ENCODE measurements at regions not wholly inside any gene's neighbourhood (a gene's known extent, or its start where the extent isn't known, plus 50 kb on each side); places are given as distances from the start of the nearest gene placed in this dataset.

GRCh38 chr1:71232166-71232763 lies 151.4 kb upstream of the ZRANB2 start:
- no peak for DNase-seq
- TF ChIP-seq POLR2A (IDR thresholded peaks at IDR 0.05; ENCODE audit: low read length), result no peak
- no peak for TF ChIP-seq GATA1 (IDR thresholded peaks at IDR 0.05; ENCODE audit: low read depth, low read length)

GRCh38 chr1:71231751-71232150 lies 150.9 kb upstream of the ZRANB2 start:
- TF ChIP-seq POLR2A (IDR thresholded peaks at IDR 0.05; ENCODE audit: low read length) (no peak), GATA1 (IDR thresholded peaks at IDR 0.05; ENCODE audit: low read depth, low read length) (no peak)
- DNase-seq, result no peak

DNA sequence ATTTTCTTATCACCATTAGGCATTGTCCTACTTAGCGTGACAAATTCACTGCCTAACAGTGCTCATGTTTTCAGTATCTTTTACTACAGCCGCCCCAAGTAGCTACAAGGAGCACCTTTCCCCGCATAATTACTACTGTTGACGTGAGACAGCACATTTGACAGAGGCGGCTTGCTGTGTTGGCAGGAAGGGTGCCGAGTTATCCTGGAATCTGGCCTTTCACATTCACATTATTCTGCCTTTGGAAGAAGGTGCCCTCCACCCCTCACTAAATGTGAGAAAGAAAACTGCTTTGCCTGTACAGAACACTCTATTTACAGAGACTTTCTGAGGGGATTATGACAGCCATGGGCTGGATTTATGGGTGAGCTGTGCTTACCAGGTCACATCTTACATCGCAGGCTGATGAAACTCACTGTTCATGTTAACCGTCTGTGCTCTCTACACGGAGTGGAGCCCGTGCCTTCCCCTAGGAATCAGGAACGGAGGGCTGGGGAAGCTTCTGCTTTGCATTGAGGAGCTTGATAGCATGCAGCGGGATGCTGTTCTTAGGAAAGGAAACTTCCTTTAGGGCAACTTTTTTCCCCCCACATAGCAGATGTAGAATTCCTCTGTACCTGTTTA lies 148.0 kb upstream of the ZRANB2 start:
- no peak for DNase-seq

GRCh38 chr1:71228241-71228640 lies 147.4 kb upstream of the ZRANB2 start:
- no peak for TF ChIP-seq POLR2A (IDR thresholded peaks at IDR 0.05; ENCODE audit: low read length)
- TF ChIP-seq GATA1 (IDR thresholded peaks at IDR 0.05; ENCODE audit: low read depth, low read length), result no peak
- no peak for DNase-seq

More for the DNA sequence above, 148.0 kb upstream of the ZRANB2 start:
- TF ChIP-seq POLR2A (IDR thresholded peaks at IDR 0.05; ENCODE audit: low read length) (no peak), GATA1 (IDR thresholded peaks at IDR 0.05; ENCODE audit: low read depth, low read length) (no peak)

GRCh38 chr1:71224741-71225377 lies 144.0 kb upstream of the ZRANB2 start:
- no peak for DNase-seq
- no peak for TF ChIP-seq GATA1 (IDR thresholded peaks at IDR 0.05; ENCODE audit: low read depth, low read length)
- TF ChIP-seq POLR2A (IDR thresholded peaks at IDR 0.05; ENCODE audit: low read length), result no peak

DNA sequence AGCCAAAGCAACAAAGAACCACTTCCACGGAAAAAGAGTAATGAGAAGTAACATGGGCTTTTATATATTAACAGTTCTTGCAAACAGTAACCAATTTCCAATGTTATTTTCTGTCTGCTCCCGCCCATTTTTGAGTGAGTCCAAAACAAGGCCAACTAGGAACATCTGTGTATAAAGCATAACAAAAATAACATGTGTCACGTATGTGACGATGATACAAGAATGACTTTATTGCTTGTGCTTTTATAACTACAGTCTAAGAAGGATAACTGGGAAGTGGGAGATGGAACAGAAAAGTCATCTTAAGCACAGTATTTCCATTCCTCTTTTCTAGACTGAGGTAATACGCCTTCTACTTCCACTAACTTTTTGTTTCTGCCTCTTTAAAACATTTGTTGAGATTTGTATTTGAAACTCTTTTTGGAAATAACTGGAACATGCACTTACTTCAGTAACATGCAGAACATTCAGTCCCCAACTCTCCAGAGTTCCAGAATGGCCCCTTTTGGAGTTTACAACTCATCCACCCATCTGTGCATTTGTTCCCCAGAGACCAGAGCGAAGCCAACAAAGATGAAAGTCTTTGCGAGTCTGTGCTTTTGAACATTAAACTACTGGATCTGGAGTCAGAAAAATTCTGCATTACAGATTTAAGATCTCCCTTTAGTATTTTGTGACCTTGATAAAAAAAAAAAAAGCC lies 143.0 kb upstream of the ZRANB2 start:
- TF ChIP-seq GATA1 (IDR thresholded peaks at IDR 0.05; ENCODE audit: low read depth, low read length) (no peak), POLR2A (IDR thresholded peaks at IDR 0.05; ENCODE audit: low read length) (no peak)
- no peak for DNase-seq

- no peak for DNase-seq
Observed at GRCh38 chr1:71222668-71223067, 141.8 kb upstream of the ZRANB2 start.

GRCh38 chr1:71210718-71211117 lies 129.9 kb upstream of the ZRANB2 start:
- TF ChIP-seq POLR2A (IDR thresholded peaks at IDR 0.05; ENCODE audit: low read length) (no peak), GATA1 (IDR thresholded peaks at IDR 0.05; ENCODE audit: low read depth, low read length) (no peak)

More at GRCh38 chr1:71222668-71223067, 141.8 kb upstream of the ZRANB2 start:
- no peak for TF ChIP-seq GATA1 (IDR thresholded peaks at IDR 0.05; ENCODE audit: low read depth, low read length)
- no peak for TF ChIP-seq POLR2A (IDR thresholded peaks at IDR 0.05; ENCODE audit: low read length)

DNA sequence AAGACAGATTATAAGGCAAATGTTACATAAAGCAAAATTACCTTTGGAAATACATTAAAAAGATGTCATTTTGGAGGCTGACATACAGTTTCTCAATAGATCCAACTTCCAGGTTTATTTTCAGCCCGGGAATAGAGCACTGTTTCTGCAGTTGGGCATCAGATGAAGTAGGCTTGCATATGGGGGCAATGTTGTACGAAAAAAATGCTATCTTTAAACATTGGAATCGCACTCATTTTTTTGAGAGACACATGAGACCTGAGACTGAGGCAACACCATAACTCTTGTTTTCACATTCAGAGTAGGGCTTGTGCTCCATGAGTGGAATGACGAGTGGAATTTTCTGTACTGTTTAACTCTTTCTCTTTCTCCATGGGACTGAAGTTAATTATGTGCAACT lies 122.4 kb upstream of the ZRANB2 start:
- DNase-seq, result no peak
- TF ChIP-seq POLR2A (IDR thresholded peaks at IDR 0.05; ENCODE audit: low read length) (no peak), GATA1 (IDR thresholded peaks at IDR 0.05; ENCODE audit: low read depth, low read length) (no peak)

More at GRCh38 chr1:71210718-71211117, 129.9 kb upstream of the ZRANB2 start:
- no peak for DNase-seq

DNA sequence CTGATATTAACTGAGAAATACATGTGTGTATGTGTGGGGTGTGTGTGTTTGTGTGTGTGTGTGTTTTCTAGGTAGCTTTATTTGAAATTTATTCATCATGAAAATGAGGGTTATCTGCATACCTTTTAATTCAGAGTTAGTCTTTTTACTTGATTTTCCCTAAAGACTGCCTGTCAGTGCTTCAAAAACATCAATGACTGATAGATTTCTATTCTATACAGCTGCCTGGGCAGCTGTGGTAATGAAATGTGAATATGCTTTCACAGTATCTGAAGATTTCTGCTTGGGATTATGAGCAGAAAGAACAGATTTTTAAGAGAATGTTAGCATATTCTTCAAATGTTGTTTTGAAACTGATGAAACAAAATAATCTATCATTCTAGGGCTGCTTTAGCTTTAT lies 119.7 kb upstream of the ZRANB2 start:
- no peak for DNase-seq
- TF ChIP-seq GATA1 (IDR thresholded peaks at IDR 0.05; ENCODE audit: low read depth, low read length) (no peak), POLR2A (IDR thresholded peaks at IDR 0.05; ENCODE audit: low read length) (no peak)

DNA sequence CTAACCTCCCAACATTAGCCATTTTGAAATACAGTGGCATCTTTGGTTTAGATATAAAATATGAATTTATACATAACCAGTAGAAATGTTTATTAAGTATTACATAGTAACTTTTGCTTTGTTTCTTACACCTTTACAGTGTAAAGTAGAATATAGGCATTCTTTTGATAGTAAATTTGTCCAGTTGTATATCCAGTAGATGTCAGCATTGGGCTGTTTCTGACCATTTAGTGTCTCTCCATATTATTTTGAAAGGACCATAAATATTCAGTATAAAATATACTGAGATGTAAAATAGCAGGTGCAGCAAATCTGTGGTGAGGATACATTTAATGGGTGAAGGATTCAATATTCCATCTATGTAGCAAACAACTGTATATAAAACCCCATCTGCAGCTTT lies 115.8 kb upstream of the ZRANB2 start:
- no peak for TF ChIP-seq POLR2A (IDR thresholded peaks at IDR 0.05; ENCODE audit: low read length)
- no peak for TF ChIP-seq GATA1 (IDR thresholded peaks at IDR 0.05; ENCODE audit: low read depth, low read length)
- no peak for DNase-seq

- DNase-seq, result no peak
- TF ChIP-seq POLR2A (IDR thresholded peaks at IDR 0.05; ENCODE audit: low read length) (no peak), GATA1 (IDR thresholded peaks at IDR 0.05; ENCODE audit: low read depth, low read length) (no peak)
Observed at GRCh38 chr1:71193153-71193552, 112.3 kb upstream of the ZRANB2 start.

GRCh38 chr1:71191520-71191919 lies 110.7 kb upstream of the ZRANB2 start:
- TF ChIP-seq GATA1 (IDR thresholded peaks at IDR 0.05; ENCODE audit: low read depth, low read length), result no peak
- no peak for TF ChIP-seq POLR2A (IDR thresholded peaks at IDR 0.05; ENCODE audit: low read length)
- no peak for DNase-seq

DNA sequence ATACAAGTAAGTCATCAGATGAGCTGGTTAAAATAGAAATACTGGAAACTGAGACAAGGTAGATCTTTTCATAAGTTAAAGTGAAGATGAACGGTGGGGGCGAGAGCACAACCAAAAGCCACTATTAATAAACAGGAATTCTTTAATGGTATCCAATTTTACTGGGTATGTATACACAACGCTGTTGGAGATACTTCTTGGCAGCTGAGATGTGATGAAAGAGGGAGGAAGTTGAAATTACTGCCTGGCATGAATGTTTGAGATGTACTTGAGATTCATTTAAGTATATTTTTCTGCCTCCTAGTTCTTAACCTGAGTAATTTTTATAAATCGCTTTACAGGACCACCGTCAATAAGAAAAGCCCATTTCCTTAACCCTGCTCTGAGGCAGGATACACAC lies 110.0 kb upstream of the ZRANB2 start:
- no peak for DNase-seq
- TF ChIP-seq GATA1 (IDR thresholded peaks at IDR 0.05; ENCODE audit: low read depth, low read length), result no peak
- TF ChIP-seq POLR2A (IDR thresholded peaks at IDR 0.05; ENCODE audit: low read length), result no peak
